Liver (tissue), 8 donors: ENCODE measurements at regions not wholly inside any gene's neighbourhood (a gene's known extent, or its start where the extent isn't known, plus 50 kb on each side); places are given as distances from the start of the nearest gene placed in this dataset.

Experiments
- DNase-seq: peaks from one replicate; pipeline ENCODE4 v3.0.0-alpha.2; 2017; ENCODE audit warnings: low spot score
- H3K27ac ChIP-seq, 2 donors: one replicate each; pipeline ENCODE4 v1.7.0; 2013; ENCODE audit warnings: inconsistent platforms in 2 of 2, low read length in 2 of 2, control low read depth in 1 of 2, low read depth in 1 of 2, mild to moderate bottlenecking in 1 of 2
- H3K27me3 ChIP-seq, 4 donors: one replicate each; pipeline versions ENCODE4 v1.6.1 to v1.7.0; 2013; ENCODE audit warnings: low read length in 3 of 4, inconsistent platforms in 1 of 4, mild to moderate bottlenecking in 1 of 4, moderate library complexity in 1 of 4; ENCODE audit not compliant: control insufficient read depth in 4 of 4, insufficient read depth in 4 of 4
- H3K36me3 ChIP-seq, 4 donors: one replicate each; pipeline versions ENCODE4 v1.6.1 to v1.7.0; 2013; ENCODE audit warnings: low read length in 3 of 4, mild to moderate bottlenecking in 3 of 4, low read depth in 1 of 4, moderate library complexity in 1 of 4; ENCODE audit not compliant: control insufficient read depth in 4 of 4, insufficient read depth in 3 of 4
- H3K4me1 ChIP-seq, 4 donors: one replicate each; pipeline versions ENCODE4 v1.6.1 to v1.7.0; 2013; ENCODE audit warnings: low read length in 3 of 4, mild to moderate bottlenecking in 3 of 4, moderate library complexity in 1 of 4; ENCODE audit not compliant: control insufficient read depth in 4 of 4, insufficient read depth in 4 of 4
- H3K4me3 ChIP-seq, 3 donors: one replicate each; pipeline versions ENCODE4 v1.6.1 to v1.7.0; 2013; ENCODE audit warnings: low read length in 3 of 3, control low read depth in 1 of 3, low read depth in 1 of 3, mild to moderate bottlenecking in 1 of 3
- H3K9ac ChIP-seq, 2 donors: one replicate each; pipeline ENCODE4 v1.7.0; 2013; ENCODE audit warnings: low read length in 2 of 2, mild to moderate bottlenecking in 2 of 2, moderate library complexity in 2 of 2, control low read depth in 1 of 2, low read depth in 1 of 2
- H3K9me3 ChIP-seq, 4 donors: one replicate each; pipeline versions ENCODE4 v1.6.1 to v1.7.0; 2013; ENCODE audit warnings: low read length in 3 of 4; ENCODE audit not compliant: control insufficient read depth in 4 of 4
- ATF3 ChIP-seq: IDR thresholded peaks from 2 replicates; pipeline ENCODE4 v1.6.1; 2016; ENCODE audit warnings: antibody characterized with exemption
- EGR1 ChIP-seq, 2 donors: IDR thresholded peaks; 2 replicates each; pipeline ENCODE4 v1.6.1; 2016 to 2018; ENCODE audit warnings: antibody characterized with exemption in 2 of 2, low read depth in 2 of 2
- FOXA2 ChIP-seq: IDR thresholded peaks from 2 replicates; pipeline ENCODE4 v1.6.1; 2016; ENCODE audit warnings: antibody characterized with exemption
- GABPA ChIP-seq, 2 donors: IDR thresholded peaks in 1 of 2; conservative IDR thresholded peaks in 1 of 2; 2 replicates each; pipeline ENCODE4 v1.6.1; 2016; ENCODE audit warnings: antibody characterized with exemption in 2 of 2, mild to moderate bottlenecking in 1 of 2, moderate library complexity in 1 of 2
- HNF4A ChIP-seq, 2 donors: conservative IDR thresholded peaks; 2 replicates each; pipeline ENCODE4 v1.6.1; 2016; ENCODE audit warnings: antibody characterized with exemption in 2 of 2, mild to moderate bottlenecking in 2 of 2
- HNF4G ChIP-seq: IDR thresholded peaks from 2 replicates; pipeline ENCODE4 v1.6.1; 2016; ENCODE audit warnings: antibody characterized with exemption
- JUND ChIP-seq, 2 donors: IDR thresholded peaks; 2 replicates each; pipeline ENCODE4 v1.6.1; 2016; ENCODE audit warnings: antibody characterized with exemption in 2 of 2
- MAX ChIP-seq: IDR thresholded peaks from 2 replicates; pipeline ENCODE4 v1.6.1; 2016; ENCODE audit warnings: antibody characterized with exemption
- NR2F2 ChIP-seq: IDR thresholded peaks from 2 replicates; pipeline ENCODE4 v1.6.1; 2016; ENCODE audit warnings: antibody characterized with exemption
- RAD21 ChIP-seq, 2 donors: IDR thresholded peaks; 2 replicates each; pipeline ENCODE4 v1.6.1; 2016; ENCODE audit warnings: antibody characterized with exemption in 2 of 2, mild to moderate bottlenecking in 2 of 2
- WGBS: extraction: QIAGEN DNeasy Blood & Tissue Kit; methylation state at CpG from one replicate; pipeline ENCODE4 v1.1.7; 2013; 5-methylcytosine and 5-hydroxymethylcytosine counted together
- TF ChIP-seq, protein P1 (sequence below): fragments of 150-350 bp; IDR thresholded peaks from 2 replicates; pipeline ENCODE4 v1.5.1; 2017; ENCODE audit warnings: improper control_type of control experiment, low read depth, low read length; ENCODE audit not compliant: missing input control
- TF ChIP-seq, protein P2 (sequence below): IDR thresholded peaks from 2 replicates; pipeline ENCODE4 v1.6.1; 2016; ENCODE audit warnings: antibody characterized with exemption, mild to moderate bottlenecking
- TF ChIP-seq, protein P3 (sequence below): IDR thresholded peaks from 2 replicates; pipeline ENCODE4 v1.6.1; 2016; ENCODE audit warnings: antibody characterized with exemption
- donor health status: healthy.
- donor health status: healthy.
- donor health status: healthy.
- donor health status: healthy.
- donor health status: healthy.

DNA sequence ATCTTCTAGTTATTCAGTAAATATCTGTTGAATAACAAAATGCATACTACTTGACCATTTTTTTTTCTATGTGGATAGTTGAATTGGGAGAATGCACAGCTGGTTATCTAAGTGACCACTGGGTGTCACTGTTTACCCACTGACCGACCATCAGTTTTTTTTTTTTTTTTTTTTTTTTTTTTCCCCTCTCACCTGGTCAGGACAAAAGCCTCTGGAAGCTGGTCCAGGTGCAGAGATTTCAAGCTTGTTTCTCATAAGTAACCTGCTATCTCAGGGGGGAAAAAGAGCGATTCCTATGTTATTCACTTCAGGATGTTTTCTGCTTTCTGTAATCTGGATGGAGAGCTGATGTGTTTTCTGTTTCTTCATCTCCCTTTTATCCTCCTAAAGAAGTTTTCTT is 256.0 kb downstream of the DCDC2C start:
- WGBS = 7% methylated on average over 2 of the region's 2 CpGs
- no peak for DNase-seq
- Histone ChIP-seq H3K9ac (no peak overlapping the region), H3K27me3 (peaks cover 0 to 4% (median 0%) of the 10 kb centered on the region in 4 donors), H3K36me3 (no peaks in the 10 kb centered on the region), H3K4me1 (no peaks in the 10 kb centered on the region), H3K9me3 (no peaks in the 10 kb centered on the region), H3K4me3 (no peak overlapping the region), H3K27ac (no peak overlapping the region)
- no peak for TF ChIP-seq GABPA (IDR thresholded peaks at IDR 0.05 in 1 of 2, conservative IDR thresholded peaks at IDR 0.05 in 1 of 2)
- no peak for TF ChIP-seq FOXA2
- TF ChIP-seq, protein P1, sequence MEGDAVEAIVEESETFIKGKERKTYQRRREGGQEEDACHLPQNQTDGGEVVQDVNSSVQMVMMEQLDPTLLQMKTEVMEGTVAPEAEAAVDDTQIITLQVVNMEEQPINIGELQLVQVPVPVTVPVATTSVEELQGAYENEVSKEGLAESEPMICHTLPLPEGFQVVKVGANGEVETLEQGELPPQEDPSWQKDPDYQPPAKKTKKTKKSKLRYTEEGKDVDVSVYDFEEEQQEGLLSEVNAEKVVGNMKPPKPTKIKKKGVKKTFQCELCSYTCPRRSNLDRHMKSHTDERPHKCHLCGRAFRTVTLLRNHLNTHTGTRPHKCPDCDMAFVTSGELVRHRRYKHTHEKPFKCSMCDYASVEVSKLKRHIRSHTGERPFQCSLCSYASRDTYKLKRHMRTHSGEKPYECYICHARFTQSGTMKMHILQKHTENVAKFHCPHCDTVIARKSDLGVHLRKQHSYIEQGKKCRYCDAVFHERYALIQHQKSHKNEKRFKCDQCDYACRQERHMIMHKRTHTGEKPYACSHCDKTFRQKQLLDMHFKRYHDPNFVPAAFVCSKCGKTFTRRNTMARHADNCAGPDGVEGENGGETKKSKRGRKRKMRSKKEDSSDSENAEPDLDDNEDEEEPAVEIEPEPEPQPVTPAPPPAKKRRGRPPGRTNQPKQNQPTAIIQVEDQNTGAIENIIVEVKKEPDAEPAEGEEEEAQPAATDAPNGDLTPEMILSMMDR = peak; percentile 82
- TF ChIP-seq RAD21 (IDR thresholded peaks at IDR 0.05) = peak; percentile 85 to 87
- no peak for TF ChIP-seq MAX
- no peak for TF ChIP-seq HNF4G
- TF ChIP-seq, protein P2, sequence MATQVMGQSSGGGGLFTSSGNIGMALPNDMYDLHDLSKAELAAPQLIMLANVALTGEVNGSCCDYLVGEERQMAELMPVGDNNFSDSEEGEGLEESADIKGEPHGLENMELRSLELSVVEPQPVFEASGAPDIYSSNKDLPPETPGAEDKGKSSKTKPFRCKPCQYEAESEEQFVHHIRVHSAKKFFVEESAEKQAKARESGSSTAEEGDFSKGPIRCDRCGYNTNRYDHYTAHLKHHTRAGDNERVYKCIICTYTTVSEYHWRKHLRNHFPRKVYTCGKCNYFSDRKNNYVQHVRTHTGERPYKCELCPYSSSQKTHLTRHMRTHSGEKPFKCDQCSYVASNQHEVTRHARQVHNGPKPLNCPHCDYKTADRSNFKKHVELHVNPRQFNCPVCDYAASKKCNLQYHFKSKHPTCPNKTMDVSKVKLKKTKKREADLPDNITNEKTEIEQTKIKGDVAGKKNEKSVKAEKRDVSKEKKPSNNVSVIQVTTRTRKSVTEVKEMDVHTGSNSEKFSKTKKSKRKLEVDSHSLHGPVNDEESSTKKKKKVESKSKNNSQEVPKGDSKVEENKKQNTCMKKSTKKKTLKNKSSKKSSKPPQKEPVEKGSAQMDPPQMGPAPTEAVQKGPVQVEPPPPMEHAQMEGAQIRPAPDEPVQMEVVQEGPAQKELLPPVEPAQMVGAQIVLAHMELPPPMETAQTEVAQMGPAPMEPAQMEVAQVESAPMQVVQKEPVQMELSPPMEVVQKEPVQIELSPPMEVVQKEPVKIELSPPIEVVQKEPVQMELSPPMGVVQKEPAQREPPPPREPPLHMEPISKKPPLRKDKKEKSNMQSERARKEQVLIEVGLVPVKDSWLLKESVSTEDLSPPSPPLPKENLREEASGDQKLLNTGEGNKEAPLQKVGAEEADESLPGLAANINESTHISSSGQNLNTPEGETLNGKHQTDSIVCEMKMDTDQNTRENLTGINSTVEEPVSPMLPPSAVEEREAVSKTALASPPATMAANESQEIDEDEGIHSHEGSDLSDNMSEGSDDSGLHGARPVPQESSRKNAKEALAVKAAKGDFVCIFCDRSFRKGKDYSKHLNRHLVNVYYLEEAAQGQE = no peak

DNA sequence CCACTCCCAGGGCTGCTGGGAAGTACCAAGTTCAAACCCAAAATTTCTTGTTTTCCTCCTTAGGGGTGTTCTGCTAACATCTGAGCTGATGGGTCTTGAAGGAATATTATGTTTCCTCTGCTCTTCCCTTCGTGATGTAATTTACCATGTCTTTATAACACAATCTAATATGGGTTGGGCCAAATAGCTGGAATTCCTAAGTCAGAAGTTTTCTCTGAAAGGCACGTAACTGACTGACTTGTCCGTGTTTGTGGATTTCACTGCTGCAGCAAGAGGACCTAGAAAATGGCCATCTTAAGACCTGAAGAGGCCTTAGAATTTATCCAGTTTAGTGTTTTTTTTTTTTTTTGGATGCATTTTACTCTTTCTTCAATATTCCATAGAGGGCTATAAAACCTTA is 256.7 kb downstream of the DCDC2C start:
- Histone ChIP-seq H3K27me3 (peaks cover 0 to 4% (median 0%) of the 10 kb centered on the region in 4 donors), H3K9me3 (no peaks in the 10 kb centered on the region), H3K27ac (no peak overlapping the region), H3K4me1 (no peaks in the 10 kb centered on the region), H3K4me3 (no peak overlapping the region), H3K36me3 (no peaks in the 10 kb centered on the region), H3K9ac (no peak overlapping the region)
- TF ChIP-seq GABPA (IDR thresholded peaks at IDR 0.05 in 1 of 2, conservative IDR thresholded peaks at IDR 0.05 in 1 of 2) (no peak), MAX (no peak), RAD21 (IDR thresholded peaks at IDR 0.05) (no peak), NR2F2 (no peak), HNF4A (conservative IDR thresholded peaks at IDR 0.05) (no peak), JUND (IDR thresholded peaks at IDR 0.05) (no peak), ATF3 (no peak), EGR1 (IDR thresholded peaks at IDR 0.05; ENCODE audit: low read depth in 2 of 2) (no peak)
- TF ChIP-seq, protein P1 = no peak
- TF ChIP-seq, protein P3, sequence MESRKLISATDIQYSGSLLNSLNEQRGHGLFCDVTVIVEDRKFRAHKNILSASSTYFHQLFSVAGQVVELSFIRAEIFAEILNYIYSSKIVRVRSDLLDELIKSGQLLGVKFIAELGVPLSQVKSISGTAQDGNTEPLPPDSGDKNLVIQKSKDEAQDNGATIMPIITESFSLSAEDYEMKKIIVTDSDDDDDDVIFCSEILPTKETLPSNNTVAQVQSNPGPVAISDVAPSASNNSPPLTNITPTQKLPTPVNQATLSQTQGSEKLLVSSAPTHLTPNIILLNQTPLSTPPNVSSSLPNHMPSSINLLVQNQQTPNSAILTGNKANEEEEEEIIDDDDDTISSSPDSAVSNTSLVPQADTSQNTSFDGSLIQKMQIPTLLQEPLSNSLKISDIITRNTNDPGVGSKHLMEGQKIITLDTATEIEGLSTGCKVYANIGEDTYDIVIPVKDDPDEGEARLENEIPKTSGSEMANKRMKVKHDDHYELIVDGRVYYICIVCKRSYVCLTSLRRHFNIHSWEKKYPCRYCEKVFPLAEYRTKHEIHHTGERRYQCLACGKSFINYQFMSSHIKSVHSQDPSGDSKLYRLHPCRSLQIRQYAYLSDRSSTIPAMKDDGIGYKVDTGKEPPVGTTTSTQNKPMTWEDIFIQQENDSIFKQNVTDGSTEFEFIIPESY = no peak
- TF ChIP-seq, protein P2 = no peak
- WGBS = 60% methylated on average over 3 of the region's 3 CpGs
- no peak for DNase-seq
